ENCODE measurements at regions not wholly inside any gene's neighbourhood (a gene's known extent, or its start where the extent isn't known, plus 50 kb on each side); places are given as distances from the start of the nearest gene placed in this dataset.
A peak's percentile ranks its signal among the peaks of the same experiment; 100 is the strongest.

DNA sequence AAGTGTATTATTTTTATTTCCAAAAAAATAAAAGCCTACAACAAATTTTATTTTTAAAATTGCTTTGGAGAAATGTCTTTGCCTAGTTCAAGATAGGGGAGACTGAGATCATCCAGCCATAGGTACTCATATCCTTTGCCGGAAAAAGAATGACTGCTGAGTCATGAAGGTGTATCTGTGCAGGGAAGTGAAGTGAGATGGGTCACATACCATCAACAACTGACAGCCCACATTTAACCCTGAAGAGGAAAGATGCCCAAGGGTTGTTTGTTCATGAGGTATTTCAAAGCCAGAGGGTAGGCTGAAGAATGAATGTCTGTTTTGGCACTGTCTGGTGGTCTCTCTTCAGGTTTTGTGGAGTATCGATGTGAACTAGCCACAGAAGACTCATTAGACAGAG is 106.7 kb upstream of the TTC29 start:
- DNase-seq (ENCODE audit: low read depth, low spot score), result peak; percentile 7
- H3K9me3 ChIP-seq (ENCODE audit: control insufficient read depth, low read depth, low read length), result no peaks in the 10 kb centered on the region
- H4K20me1 ChIP-seq (ENCODE audit: control insufficient read depth, extremely low read depth, insufficient read depth, low read length), result no peaks in the 10 kb centered on the region
- no peak overlapping the region for H3K27ac ChIP-seq (ENCODE audit: control insufficient read depth, insufficient read depth, low read length)
- dilution Hi-C loops (cut with MboI; ENCODE audit: extremely low pct_ligation_motif_present, low sequenced_read_pairs), result no loop called here
- H3K79me2 ChIP-seq (ENCODE audit: control insufficient read depth, insufficient read depth, low read length), result no peaks in the 10 kb centered on the region
- TF ChIP-seq EZH2 (IDR thresholded peaks at IDR 0.05; ENCODE audit: low read length), result no peak
- TF ChIP-seq, protein P1, sequence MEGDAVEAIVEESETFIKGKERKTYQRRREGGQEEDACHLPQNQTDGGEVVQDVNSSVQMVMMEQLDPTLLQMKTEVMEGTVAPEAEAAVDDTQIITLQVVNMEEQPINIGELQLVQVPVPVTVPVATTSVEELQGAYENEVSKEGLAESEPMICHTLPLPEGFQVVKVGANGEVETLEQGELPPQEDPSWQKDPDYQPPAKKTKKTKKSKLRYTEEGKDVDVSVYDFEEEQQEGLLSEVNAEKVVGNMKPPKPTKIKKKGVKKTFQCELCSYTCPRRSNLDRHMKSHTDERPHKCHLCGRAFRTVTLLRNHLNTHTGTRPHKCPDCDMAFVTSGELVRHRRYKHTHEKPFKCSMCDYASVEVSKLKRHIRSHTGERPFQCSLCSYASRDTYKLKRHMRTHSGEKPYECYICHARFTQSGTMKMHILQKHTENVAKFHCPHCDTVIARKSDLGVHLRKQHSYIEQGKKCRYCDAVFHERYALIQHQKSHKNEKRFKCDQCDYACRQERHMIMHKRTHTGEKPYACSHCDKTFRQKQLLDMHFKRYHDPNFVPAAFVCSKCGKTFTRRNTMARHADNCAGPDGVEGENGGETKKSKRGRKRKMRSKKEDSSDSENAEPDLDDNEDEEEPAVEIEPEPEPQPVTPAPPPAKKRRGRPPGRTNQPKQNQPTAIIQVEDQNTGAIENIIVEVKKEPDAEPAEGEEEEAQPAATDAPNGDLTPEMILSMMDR (optimal IDR thresholded peaks at IDR 0.05 in 1 of 3, IDR thresholded peaks at IDR 0.05 in 1 of 3, conservative IDR thresholded peaks at IDR 0.05 in 1 of 3; ENCODE audit: extremely low read depth in 1 of 3, insufficient read depth in 2 of 3, low read length in 3 of 3), result no peak
- H3K27me3 ChIP-seq (ENCODE audit: control insufficient read depth, extremely low read depth, insufficient read depth, low read length), result no peaks in the 10 kb centered on the region
- no peaks in the 10 kb centered on the region for H3K4me1 ChIP-seq (ENCODE audit: control insufficient read depth, extremely low read depth, insufficient read depth, low read length)
- peak overlapping the region; percentile 66 for H2AFZ ChIP-seq (ENCODE audit: control insufficient read depth, low read length)
- H3K4me2 ChIP-seq (ENCODE audit: control insufficient read depth, extremely low read depth, insufficient read depth, low read depth, low read length), result no peak overlapping the region
- H3K9ac ChIP-seq (ENCODE audit: control insufficient read depth, extremely low read depth, insufficient read depth, low read length), result no peak overlapping the region
- no peak overlapping the region for H3K4me3 ChIP-seq (ENCODE audit: control insufficient read depth in 2 of 3, extremely low read depth in 1 of 3, insufficient read depth in 2 of 3, low read depth in 1 of 3, low read length in 3 of 3)
- no peaks in the 10 kb centered on the region for H3K36me3 ChIP-seq (ENCODE audit: control insufficient read depth in 2 of 2, extremely low read depth in 1 of 2, insufficient read depth in 2 of 2, low read length in 2 of 2)
- no peaks in the 10 kb centered on the region for H3K9me1 ChIP-seq (ENCODE audit: control insufficient read depth, extremely low read depth, insufficient read depth, low read length)
- FAIRE-seq, result peak; percentile 93

DNA sequence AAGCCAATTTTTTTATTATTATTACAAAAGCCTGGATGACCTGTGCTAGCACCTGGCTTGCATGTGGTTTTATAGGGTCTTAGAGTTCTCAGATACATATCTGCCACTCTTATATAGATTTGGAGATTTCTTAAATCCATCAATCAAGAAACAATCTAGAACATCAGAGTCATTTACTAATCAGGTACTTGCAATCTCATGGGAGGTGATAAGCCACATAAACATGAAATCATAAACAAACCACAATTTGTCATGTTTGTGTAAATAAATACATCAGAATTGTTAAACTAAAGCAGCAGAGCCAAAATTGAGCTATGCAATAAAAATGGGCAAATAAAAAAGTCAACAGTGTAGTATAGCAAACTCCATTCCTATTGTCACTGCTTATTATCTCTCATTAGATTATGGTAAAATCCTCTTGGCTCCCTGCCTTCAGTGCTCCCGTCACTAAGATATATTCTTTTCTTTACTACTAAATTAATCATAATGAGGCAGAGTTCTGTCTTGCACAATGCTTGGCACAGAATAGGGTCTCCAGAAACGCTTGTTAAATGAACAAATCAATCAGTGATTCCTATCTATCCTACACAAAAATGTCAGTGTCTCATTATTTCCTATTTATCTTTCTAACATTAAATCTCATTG is 108.7 kb upstream of the TTC29 start:
- Histone ChIP-seq H3K36me3 (ENCODE audit: control insufficient read depth in 2 of 2, extremely low read depth in 1 of 2, insufficient read depth in 2 of 2, low read length in 2 of 2) (no peaks in the 10 kb centered on the region), H3K27ac (ENCODE audit: control insufficient read depth, insufficient read depth, low read length) (no peak overlapping the region), H3K79me2 (ENCODE audit: control insufficient read depth, insufficient read depth, low read length) (no peaks in the 10 kb centered on the region), H3K9ac (ENCODE audit: control insufficient read depth, extremely low read depth, insufficient read depth, low read length) (no peak overlapping the region), H3K4me3 (ENCODE audit: control insufficient read depth in 2 of 3, extremely low read depth in 1 of 3, insufficient read depth in 2 of 3, low read depth in 1 of 3, low read length in 3 of 3) (no peak overlapping the region), H2AFZ (ENCODE audit: control insufficient read depth, low read length) (no peak overlapping the region), H3K27me3 (ENCODE audit: control insufficient read depth, extremely low read depth, insufficient read depth, low read length) (no peaks in the 10 kb centered on the region), H3K4me1 (ENCODE audit: control insufficient read depth, extremely low read depth, insufficient read depth, low read length) (no peaks in the 10 kb centered on the region), H3K9me1 (ENCODE audit: control insufficient read depth, extremely low read depth, insufficient read depth, low read length) (no peaks in the 10 kb centered on the region), H3K9me3 (ENCODE audit: control insufficient read depth, low read depth, low read length) (no peaks in the 10 kb centered on the region), H3K4me2 (ENCODE audit: control insufficient read depth, extremely low read depth, insufficient read depth, low read depth, low read length) (no peak overlapping the region), H4K20me1 (ENCODE audit: control insufficient read depth, extremely low read depth, insufficient read depth, low read length) (no peaks in the 10 kb centered on the region)
- FAIRE-seq (no peak), DNase-seq (ENCODE audit: low read depth, low spot score) (no peak)
- dilution Hi-C loops (cut with MboI; ENCODE audit: extremely low pct_ligation_motif_present, low sequenced_read_pairs), result no loop called here
- TF ChIP-seq EZH2 (IDR thresholded peaks at IDR 0.05; ENCODE audit: low read length), result no peak
- TF ChIP-seq, protein P1 (optimal IDR thresholded peaks at IDR 0.05 in 1 of 3, IDR thresholded peaks at IDR 0.05 in 1 of 3, conservative IDR thresholded peaks at IDR 0.05 in 1 of 3; ENCODE audit: extremely low read depth in 1 of 3, insufficient read depth in 2 of 3, low read length in 3 of 3), result no peak
